A673 (cell line): ENCODE measurements at regions not wholly inside any gene's neighbourhood (a gene's known extent, or its start where the extent isn't known, plus 50 kb on each side); places are given as distances from the start of the nearest gene placed in this dataset.

Experiments
- EZH2 ChIP-seq: fragments of 200-600 bp; sonication (generic); IDR thresholded peaks from 2 replicates; pipeline ENCODE4 v1.6.1; 2017; ENCODE audit warnings: borderline replicate concordance, low read depth, mild to moderate bottlenecking, mixed read lengths, antibody characterized with exemption, low read length; ENCODE audit not compliant: poor library complexity, severe bottlenecking
- TF ChIP-seq, protein P1 (sequence below): fragments of 300-800, 200-600 bp; sonication (generic); conservative IDR thresholded peaks from 2 replicates; pipeline ENCODE4 v1.5.1; 2017; ENCODE audit warnings: low read depth, mild to moderate bottlenecking, antibody characterized with exemption, low read length, moderate library complexity, mixed read lengths

DNA sequence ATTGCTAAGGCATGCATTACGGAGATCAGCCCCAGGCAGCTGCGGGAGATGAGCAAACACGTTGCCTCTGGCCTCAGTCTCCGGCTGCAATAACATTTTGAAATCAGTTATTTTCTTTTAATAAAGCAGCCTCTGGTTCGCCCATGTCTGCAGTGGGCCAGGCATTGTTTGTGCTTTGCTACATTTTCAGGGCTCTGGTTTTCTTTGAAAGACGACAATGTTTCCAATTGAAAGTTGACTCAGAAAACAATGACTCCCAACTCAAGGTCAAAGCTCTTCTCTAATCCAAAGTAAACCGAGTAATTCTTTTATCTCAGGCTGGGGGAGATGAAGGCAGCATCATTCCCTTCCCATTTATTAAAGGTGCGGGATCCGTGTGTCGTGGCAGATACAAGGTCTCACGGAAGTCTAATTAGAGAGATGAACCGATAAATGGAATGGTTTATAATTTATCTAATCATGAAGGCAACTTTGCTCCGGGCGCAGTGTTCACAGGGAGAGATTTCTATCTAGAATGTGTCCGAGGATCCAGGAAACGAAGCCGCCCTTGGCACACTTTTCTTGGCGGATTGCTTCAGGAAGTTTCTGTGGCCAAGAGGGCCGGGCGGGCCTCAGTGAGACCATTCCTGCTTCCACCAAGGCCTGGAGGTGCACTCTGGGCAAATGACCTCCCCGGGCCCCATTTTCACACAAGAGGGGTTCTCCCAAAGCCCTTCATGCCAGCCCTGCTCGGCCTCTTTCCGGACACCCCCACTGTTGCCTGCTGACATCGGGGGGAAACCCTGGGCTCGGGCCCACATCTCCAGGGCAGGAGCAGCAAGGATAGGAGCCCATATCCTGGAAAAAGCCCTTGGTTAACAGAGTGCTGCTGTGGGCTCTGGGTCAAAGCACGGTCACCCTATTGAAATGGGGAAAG, 811.4 kb downstream of the BRD1 start:
- TF ChIP-seq, protein P1, sequence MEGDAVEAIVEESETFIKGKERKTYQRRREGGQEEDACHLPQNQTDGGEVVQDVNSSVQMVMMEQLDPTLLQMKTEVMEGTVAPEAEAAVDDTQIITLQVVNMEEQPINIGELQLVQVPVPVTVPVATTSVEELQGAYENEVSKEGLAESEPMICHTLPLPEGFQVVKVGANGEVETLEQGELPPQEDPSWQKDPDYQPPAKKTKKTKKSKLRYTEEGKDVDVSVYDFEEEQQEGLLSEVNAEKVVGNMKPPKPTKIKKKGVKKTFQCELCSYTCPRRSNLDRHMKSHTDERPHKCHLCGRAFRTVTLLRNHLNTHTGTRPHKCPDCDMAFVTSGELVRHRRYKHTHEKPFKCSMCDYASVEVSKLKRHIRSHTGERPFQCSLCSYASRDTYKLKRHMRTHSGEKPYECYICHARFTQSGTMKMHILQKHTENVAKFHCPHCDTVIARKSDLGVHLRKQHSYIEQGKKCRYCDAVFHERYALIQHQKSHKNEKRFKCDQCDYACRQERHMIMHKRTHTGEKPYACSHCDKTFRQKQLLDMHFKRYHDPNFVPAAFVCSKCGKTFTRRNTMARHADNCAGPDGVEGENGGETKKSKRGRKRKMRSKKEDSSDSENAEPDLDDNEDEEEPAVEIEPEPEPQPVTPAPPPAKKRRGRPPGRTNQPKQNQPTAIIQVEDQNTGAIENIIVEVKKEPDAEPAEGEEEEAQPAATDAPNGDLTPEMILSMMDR = no peak
- no peak for TF ChIP-seq EZH2
